GM10266 (cell line): ENCODE measurements at regions not wholly inside any gene's neighbourhood (a gene's known extent, or its start where the extent isn't known, plus 50 kb on each side); places are given as distances from the start of the nearest gene placed in this dataset.

Experiments used
- DNase-seq: peaks from one replicate; pipeline ENCODE4 v3.0.0; 2012; ENCODE audit errors: extremely low spot score
- TF ChIP-seq, protein P1 (sequence below): IDR thresholded peaks from 2 replicates; pipeline ENCODE4 v1.5.1; 2012; ENCODE audit warnings: mild to moderate bottlenecking, low read depth; ENCODE audit not compliant: control insufficient read depth, insufficient read depth; ENCODE audit errors: missing control alignments

DNA sequence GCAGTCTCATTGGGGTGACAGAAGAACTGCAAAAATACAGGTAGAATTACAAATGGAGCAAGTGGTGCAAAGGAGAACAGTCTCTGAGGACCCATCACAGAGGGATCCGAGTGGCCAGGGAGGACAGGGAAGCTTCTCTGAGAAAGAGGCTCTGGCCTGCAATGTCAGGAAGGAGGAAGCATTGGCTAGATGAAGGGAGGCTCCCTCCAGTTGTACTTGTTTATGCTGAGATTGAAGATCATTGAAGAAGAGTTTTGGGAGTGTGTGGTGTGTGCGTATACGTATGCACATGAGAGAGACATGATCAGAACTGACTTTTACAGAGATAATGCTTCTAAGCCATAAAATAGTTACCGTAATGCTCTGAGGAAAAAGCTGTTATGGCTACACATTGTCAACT lies 274.7 kb upstream of the FZD8 start:
- no peak for DNase-seq
- TF ChIP-seq, protein P1, sequence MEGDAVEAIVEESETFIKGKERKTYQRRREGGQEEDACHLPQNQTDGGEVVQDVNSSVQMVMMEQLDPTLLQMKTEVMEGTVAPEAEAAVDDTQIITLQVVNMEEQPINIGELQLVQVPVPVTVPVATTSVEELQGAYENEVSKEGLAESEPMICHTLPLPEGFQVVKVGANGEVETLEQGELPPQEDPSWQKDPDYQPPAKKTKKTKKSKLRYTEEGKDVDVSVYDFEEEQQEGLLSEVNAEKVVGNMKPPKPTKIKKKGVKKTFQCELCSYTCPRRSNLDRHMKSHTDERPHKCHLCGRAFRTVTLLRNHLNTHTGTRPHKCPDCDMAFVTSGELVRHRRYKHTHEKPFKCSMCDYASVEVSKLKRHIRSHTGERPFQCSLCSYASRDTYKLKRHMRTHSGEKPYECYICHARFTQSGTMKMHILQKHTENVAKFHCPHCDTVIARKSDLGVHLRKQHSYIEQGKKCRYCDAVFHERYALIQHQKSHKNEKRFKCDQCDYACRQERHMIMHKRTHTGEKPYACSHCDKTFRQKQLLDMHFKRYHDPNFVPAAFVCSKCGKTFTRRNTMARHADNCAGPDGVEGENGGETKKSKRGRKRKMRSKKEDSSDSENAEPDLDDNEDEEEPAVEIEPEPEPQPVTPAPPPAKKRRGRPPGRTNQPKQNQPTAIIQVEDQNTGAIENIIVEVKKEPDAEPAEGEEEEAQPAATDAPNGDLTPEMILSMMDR = no peak

DNA sequence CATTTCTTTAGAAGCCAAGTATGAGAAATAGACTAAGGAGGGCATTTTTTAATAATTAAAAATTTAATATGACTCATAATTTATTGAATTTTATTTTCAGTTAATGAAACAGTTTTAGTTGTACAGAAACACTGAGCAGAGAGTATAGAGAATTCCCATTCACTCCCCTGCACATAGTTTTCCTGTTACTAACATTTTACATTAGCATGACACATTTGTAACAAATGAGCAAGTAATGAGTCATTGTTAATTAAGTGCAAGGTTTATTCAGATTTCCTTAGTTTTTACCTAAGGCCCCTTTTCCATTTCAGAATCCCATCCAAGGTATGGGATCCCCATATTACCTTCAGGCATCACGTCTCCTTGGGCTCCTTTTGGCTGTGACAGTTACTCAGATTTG lies 271.5 kb upstream of the FZD8 start:
- DNase-seq = no peak

DNA sequence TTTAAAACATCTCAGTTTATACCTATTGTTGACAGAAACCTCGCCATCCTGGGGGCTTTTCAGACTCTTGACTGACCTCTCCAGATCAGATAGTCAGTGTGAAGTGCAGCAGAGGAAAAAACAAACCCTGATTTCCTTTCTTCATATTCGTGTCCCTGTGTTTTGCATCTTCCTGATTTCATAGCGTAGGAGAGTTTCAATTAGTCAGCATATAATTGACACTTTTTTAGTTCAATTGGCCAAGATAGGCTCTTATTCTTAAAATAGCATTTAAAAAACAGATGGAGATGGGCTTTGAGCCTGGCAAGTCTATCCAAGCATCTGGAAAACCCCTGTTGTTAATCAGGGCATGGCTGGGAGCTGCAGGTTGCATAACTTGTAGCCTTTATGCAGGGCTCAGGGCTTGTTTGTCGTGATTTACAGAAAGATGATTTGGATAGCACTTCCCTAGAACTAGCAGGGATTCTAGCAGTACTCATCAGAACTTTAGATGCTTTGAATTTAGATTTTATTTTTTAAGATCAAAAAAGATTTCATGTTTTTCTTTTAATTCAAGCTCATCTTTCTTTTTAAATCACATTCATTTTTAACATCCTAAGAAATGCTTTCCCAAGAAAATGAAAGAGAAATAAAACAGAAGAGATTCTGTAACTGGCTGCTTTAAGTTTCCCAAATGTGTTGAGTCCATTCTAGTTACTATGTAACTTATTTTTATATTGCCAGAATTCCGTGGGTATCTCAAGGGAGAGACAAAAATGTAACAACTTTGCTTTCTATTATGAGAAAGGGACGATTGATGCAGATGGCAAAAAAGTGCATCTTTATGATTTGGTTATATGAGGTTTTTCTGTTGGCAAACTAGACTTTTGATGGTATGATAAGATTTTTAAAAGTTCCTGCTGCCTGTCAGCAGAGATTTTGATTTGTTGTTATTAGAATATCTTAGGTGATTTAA lies 270.8 kb upstream of the FZD8 start:
- TF ChIP-seq, protein P1 = no peak
- no peak for DNase-seq

More for the DNA sequence above, 271.5 kb upstream of the FZD8 start:
- TF ChIP-seq, protein P1 = no peak

DNA sequence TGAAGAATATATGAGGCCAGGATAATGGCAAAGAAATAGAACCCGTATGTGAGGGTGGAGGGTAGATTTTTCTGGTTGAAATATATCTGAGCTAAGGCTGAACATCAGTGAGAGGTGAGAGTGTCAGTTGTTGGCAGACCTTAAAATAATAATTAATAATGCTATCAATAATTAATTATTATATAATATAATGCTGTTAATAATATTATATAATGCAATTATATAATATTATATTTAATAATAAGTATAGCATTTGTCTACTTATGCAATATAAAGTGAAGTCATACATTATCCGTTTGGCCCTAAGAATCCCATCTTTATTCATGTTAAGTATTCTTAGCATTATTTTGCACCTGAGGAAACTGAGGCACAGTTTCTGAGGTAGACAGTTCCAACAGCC lies 269.9 kb upstream of the FZD8 start:
- TF ChIP-seq, protein P1 = no peak
- DNase-seq = no peak

DNA sequence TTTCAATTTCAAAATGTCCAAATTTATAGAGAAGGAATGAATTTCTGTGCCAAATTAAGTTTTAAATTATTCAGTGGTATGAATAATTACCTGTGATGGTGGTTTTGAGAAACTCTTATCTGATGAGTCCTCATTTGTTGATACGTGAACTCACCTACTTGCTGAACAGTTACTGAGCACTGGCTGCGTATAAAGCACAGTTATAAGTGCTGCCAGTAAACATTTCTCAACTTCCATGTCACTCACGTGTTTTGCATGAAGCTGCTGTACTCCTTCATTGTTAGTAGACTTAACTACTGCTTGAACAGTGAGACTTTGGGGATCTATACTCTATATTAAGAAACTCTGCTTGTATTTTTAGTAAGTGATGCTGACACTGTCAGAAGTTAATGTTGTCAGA lies 269.1 kb upstream of the FZD8 start:
- DNase-seq = no peak
- TF ChIP-seq, protein P1 = no peak

DNA sequence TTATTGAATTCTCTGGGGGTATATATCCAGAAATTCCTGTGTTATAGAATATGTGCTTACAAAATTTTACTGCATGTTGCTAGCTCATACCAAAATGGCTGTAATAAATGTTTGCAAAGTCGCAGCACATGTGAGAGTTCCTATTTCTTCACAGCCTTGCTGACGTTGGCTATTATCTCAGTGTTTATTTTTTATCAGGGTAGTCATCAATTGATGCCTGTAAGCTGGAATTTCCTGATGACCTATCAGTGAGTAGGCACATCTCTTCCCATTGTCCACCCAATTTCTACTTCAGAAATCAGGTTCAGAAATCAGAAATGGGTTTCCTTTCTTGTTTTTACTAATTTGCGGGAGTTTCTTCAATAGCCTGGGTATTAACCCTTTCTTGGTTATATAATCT lies 268.1 kb upstream of the FZD8 start:
- DNase-seq = no peak
- TF ChIP-seq, protein P1 = no peak

DNA sequence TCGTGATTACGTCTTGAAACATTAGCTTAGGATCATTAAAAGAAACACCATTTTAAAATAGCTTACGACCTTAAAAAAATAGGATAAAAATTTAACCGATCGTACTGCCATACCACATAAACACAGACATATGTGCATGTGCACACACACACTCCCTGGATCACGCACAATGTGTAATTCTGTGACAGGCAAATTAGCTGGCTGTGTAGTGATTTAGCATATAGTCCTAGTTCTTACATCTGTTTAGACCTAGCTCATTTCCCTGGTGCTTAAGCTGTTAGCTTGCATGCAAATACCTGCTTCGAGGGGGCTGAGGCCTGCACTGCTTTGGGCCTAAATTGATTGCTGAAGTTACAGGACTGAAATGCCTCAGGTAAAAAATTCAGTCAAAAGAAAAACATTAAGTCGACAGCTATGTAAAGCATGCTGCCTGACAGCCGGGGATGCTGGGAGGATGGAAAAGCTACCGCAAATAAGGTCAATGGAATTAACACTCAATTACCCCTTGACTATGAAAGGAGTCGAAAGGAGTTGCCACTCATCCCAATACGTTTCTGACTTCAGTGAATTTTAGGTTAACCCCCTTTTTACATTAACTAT lies 267.1 kb upstream of the FZD8 start:
- no peak for DNase-seq
- TF ChIP-seq, protein P1 = no peak
